ENCODE measurements at regions not wholly inside any gene's neighbourhood (a gene's known extent, or its start where the extent isn't known, plus 50 kb on each side); places are given as distances from the start of the nearest gene placed in this dataset.

- intact Hi-C loops (cut with micrococcal nuclease), result no loop called here
- DNase-seq (ENCODE audit: low spot score), result no peak
- Mint-ChIP-seq H3K27me3 (ENCODE audit: low read depth) (peaks cover 4% of the 10 kb centered on the region), H3K36me3 (ENCODE audit: low read depth) (no peaks in the 10 kb centered on the region), H3K9me3 (no peaks in the 10 kb centered on the region), H3K4me3 (ENCODE audit: low read depth) (no peak overlapping the region), H3K27ac (no peak overlapping the region), H3K4me1 (ENCODE audit: low read depth) (no peaks in the 10 kb centered on the region)
Observed at GRCh38 chr2:120658042-120658769, 77.5 kb upstream of the GLI2 start.

DNA sequence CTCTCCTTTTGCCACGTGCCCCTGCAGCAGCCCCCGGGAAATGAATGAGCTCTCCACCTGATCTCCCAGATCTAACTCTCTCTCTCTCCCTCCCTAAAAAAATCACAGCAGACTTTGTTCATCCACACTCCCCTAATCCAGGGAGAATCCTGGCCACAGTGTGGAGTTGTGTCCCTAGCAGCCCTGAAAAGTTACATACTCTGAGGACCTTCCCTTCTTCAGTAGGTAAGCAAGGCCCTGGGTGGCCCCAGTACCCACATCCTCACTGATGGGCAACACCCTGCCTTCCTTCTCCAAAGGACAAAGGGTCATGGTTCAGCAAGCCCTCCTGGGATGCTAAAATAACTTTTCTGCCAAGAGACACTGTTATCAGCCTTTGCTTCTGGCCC, 76.9 kb upstream of the GLI2 start:
- Mint-ChIP-seq H3K27ac (no peak overlapping the region), H3K9me3 (no peaks in the 10 kb centered on the region), H3K27me3 (ENCODE audit: low read depth) (peaks cover 4% of the 10 kb centered on the region), H3K4me1 (ENCODE audit: low read depth) (no peaks in the 10 kb centered on the region), H3K4me3 (ENCODE audit: low read depth) (no peak overlapping the region), H3K36me3 (ENCODE audit: low read depth) (no peaks in the 10 kb centered on the region)
- DNase-seq (ENCODE audit: low spot score), result no peak
- intact Hi-C loops (cut with micrococcal nuclease), result no loop called here

- Mint-ChIP-seq H3K9me3 (peaks cover 3% of the 10 kb centered on the region), H3K4me1 (ENCODE audit: low read depth) (no peaks in the 10 kb centered on the region), H3K36me3 (ENCODE audit: low read depth) (no peaks in the 10 kb centered on the region), H3K27me3 (ENCODE audit: low read depth) (peaks cover 4% of the 10 kb centered on the region), H3K4me3 (ENCODE audit: low read depth) (no peak overlapping the region), H3K27ac (no peak overlapping the region)
- DNase-seq (ENCODE audit: low spot score), result no peak
- intact Hi-C loops (cut with micrococcal nuclease), result no loop called here
Observed at GRCh38 chr2:120659275-120659977, 76.2 kb upstream of the GLI2 start.

DNA sequence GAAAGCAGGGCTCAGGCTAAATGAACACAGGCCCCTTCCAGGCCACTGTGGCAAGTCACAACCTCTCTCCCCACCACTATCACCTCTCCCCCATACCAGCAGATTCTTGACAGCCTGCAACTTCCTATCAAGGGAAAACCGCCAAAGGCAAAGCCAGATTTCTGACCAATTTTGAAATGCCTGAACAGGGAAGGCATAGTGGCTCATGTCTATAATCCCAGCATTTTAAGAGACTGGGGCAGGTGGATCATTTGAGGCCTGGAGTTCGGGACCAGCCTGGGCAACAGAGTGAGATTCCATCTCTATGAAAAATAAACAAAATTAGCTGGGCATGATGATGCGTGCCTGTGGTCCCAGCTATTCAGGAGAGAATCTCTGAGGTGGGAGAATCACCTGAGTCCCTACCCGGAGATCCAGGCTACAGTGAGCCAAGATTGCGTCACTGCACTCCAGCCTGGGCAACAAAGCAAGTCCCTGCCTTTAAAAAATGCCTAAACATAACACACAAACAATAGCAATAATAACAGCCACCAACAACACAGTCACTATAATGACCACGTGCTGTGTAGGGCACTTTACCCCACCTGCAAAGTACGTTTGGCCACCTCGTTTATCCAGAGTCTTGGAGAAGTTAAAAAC, 75.5 kb upstream of the GLI2 start:
- H3K36me3 Mint-ChIP-seq (ENCODE audit: low read depth), result no peaks in the 10 kb centered on the region
- H3K4me3 Mint-ChIP-seq (ENCODE audit: low read depth), result no peak overlapping the region
- no peak for DNase-seq (ENCODE audit: low spot score)
- H3K27ac Mint-ChIP-seq, result no peak overlapping the region
- intact Hi-C loops (cut with micrococcal nuclease), result no loop called here
- H3K4me1 Mint-ChIP-seq (ENCODE audit: low read depth), result no peaks in the 10 kb centered on the region
- H3K27me3 Mint-ChIP-seq (ENCODE audit: low read depth), result peaks cover 2% of the 10 kb centered on the region
- peaks cover 5% of the 10 kb centered on the region for H3K9me3 Mint-ChIP-seq

GRCh38 chr2:120660771-120661459, 74.8 kb upstream of the GLI2 start:
- intact Hi-C loops (cut with micrococcal nuclease), result no loop called here
- Mint-ChIP-seq H3K27me3 (ENCODE audit: low read depth) (peaks cover 1% of the 10 kb centered on the region), H3K27ac (no peak overlapping the region), H3K36me3 (ENCODE audit: low read depth) (no peaks in the 10 kb centered on the region), H3K9me3 (peaks cover 8% of the 10 kb centered on the region), H3K4me3 (ENCODE audit: low read depth) (no peak overlapping the region), H3K4me1 (ENCODE audit: low read depth) (no peaks in the 10 kb centered on the region)
- no peak for DNase-seq (ENCODE audit: low spot score)

DNA sequence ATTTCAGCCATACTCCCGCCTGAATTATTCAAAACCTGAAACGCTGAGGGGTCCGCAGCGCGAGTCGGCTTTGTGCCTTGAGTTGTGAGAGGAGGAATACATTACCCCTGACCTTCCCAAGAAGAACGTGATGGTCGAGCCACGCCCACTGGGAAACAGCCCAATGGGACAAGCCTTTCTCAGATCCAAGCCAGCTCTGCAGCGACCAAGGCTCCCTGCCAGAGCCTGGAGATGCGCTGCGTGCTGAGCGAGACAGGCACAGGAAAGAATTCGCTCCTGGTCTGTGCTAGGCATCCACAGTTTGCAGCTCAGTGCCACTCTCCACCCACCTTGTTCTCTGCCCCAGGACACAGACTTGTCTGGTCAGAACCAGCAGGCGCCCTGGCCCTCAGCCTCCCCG, 74.1 kb upstream of the GLI2 start:
- no peak overlapping the region for H3K4me3 Mint-ChIP-seq (ENCODE audit: low read depth)
- H3K4me1 Mint-ChIP-seq (ENCODE audit: low read depth), result no peaks in the 10 kb centered on the region
- peaks cover 2% of the 10 kb centered on the region for H3K27me3 Mint-ChIP-seq (ENCODE audit: low read depth)
- H3K27ac Mint-ChIP-seq, result no peak overlapping the region
- no peaks in the 10 kb centered on the region for H3K36me3 Mint-ChIP-seq (ENCODE audit: low read depth)
- peaks cover 11% of the 10 kb centered on the region for H3K9me3 Mint-ChIP-seq
- DNase-seq (ENCODE audit: low spot score), result no peak
- intact Hi-C loops (cut with micrococcal nuclease), result no loop called here

- DNase-seq (ENCODE audit: low spot score), result no peak
- Mint-ChIP-seq H3K9me3 (peaks cover 14% of the 10 kb centered on the region), H3K4me1 (ENCODE audit: low read depth) (no peaks in the 10 kb centered on the region), H3K27me3 (ENCODE audit: low read depth) (peaks cover 4% of the 10 kb centered on the region), H3K36me3 (ENCODE audit: low read depth) (no peaks in the 10 kb centered on the region), H3K4me3 (ENCODE audit: low read depth) (no peak overlapping the region), H3K27ac (no peak overlapping the region)
- intact Hi-C loops (cut with micrococcal nuclease), result no loop called here
Observed at GRCh38 chr2:120662046-120662445, 73.6 kb upstream of the GLI2 start.

DNA sequence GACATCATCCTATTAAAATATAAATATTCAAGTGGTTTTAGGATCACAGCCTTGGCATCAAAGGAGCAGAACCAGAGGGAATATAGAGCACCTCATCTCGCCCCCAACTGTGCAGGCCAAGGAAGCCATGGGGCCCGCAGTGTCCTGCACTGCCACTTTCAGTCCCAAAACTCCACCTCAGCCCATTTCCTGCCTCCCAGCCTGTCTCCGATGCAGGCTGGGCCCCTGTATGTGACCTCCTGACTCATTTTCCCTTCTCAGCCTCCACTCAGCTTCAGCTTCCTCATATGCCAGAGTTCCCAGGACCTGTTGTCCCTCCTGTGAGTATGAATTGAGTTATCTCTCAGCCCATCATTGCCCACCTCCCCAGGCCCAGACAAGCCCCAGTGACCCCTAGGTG, 72.9 kb upstream of the GLI2 start:
- intact Hi-C loops (cut with micrococcal nuclease), result no loop called here
- H3K27ac Mint-ChIP-seq, result no peak overlapping the region
- H3K4me3 Mint-ChIP-seq (ENCODE audit: low read depth), result no peak overlapping the region
- H3K4me1 Mint-ChIP-seq (ENCODE audit: low read depth), result no peaks in the 10 kb centered on the region
- no peaks in the 10 kb centered on the region for H3K36me3 Mint-ChIP-seq (ENCODE audit: low read depth)
- DNase-seq (ENCODE audit: low spot score), result no peak
- H3K27me3 Mint-ChIP-seq (ENCODE audit: low read depth), result peaks cover 6% of the 10 kb centered on the region
- H3K9me3 Mint-ChIP-seq, result peaks cover 14% of the 10 kb centered on the region

DNA sequence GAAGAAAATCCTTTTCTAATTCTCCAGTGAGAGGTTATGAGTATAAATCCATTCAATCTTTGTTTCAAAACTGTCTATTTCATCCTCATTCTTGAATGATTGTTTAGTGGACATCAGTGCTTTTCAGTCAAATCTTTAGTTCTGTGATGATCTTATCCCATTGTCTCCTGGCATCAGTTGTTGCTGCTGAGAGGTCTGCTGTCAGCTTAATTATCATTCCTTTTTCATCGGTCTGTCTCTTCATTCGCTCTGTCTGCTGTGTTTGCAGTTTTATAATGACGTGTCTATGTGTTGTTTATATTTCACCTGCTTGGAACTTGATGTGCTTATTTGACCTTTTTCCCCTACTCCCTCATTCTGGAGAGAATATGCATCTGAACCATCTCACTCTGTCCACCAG, 69.2 kb upstream of the GLI2 start:
- Mint-ChIP-seq H3K9me3 (peaks cover 14% of the 10 kb centered on the region), H3K36me3 (ENCODE audit: low read depth) (no peaks in the 10 kb centered on the region), H3K27me3 (ENCODE audit: low read depth) (peaks cover 19% of the 10 kb centered on the region), H3K27ac (no peak overlapping the region), H3K4me1 (ENCODE audit: low read depth) (no peaks in the 10 kb centered on the region), H3K4me3 (ENCODE audit: low read depth) (no peak overlapping the region)
- no peak for DNase-seq (ENCODE audit: low spot score)
- intact Hi-C loops (cut with micrococcal nuclease), result no loop called here

- intact Hi-C loops (cut with micrococcal nuclease), result no loop called here
- H3K4me1 Mint-ChIP-seq (ENCODE audit: low read depth), result no peaks in the 10 kb centered on the region
Observed at GRCh38 chr2:120667981-120668380, 67.7 kb upstream of the GLI2 start.

GRCh38 chr2:120669121-120669952, 66.3 kb upstream of the GLI2 start:
- Mint-ChIP-seq H3K4me3 (ENCODE audit: low read depth) (no peak overlapping the region), H3K27ac (no peak overlapping the region), H3K36me3 (ENCODE audit: low read depth) (no peaks in the 10 kb centered on the region), H3K27me3 (ENCODE audit: low read depth) (peaks cover 18% of the 10 kb centered on the region), H3K9me3 (peaks cover 12% of the 10 kb centered on the region), H3K4me1 (ENCODE audit: low read depth) (no peaks in the 10 kb centered on the region)
- no peak for DNase-seq (ENCODE audit: low spot score)
- intact Hi-C loops (cut with micrococcal nuclease), result no loop called here

More at GRCh38 chr2:120667981-120668380, 67.7 kb upstream of the GLI2 start:
- DNase-seq (ENCODE audit: low spot score), result no peak
- H3K9me3 Mint-ChIP-seq, result peaks cover 14% of the 10 kb centered on the region
- H3K27me3 Mint-ChIP-seq (ENCODE audit: low read depth), result peaks cover 18% of the 10 kb centered on the region
- H3K4me3 Mint-ChIP-seq (ENCODE audit: low read depth), result no peak overlapping the region
- no peaks in the 10 kb centered on the region for H3K36me3 Mint-ChIP-seq (ENCODE audit: low read depth)
- H3K27ac Mint-ChIP-seq, result no peak overlapping the region

- Mint-ChIP-seq H3K27ac (no peak overlapping the region), H3K9me3 (peaks cover 10% of the 10 kb centered on the region), H3K4me3 (ENCODE audit: low read depth) (no peak overlapping the region), H3K27me3 (ENCODE audit: low read depth) (peaks cover 18% of the 10 kb centered on the region), H3K4me1 (ENCODE audit: low read depth) (no peaks in the 10 kb centered on the region), H3K36me3 (ENCODE audit: low read depth) (no peaks in the 10 kb centered on the region)
- intact Hi-C loops (cut with micrococcal nuclease), result no loop called here
- DNase-seq (ENCODE audit: low spot score), result no peak
Observed at GRCh38 chr2:120669971-120670370, 65.7 kb upstream of the GLI2 start.

Measured in activated T-helper 2 cell treated with anti-CD3 and anti-CD28 coated beads, Interferon-gamma antibody, Interleukin-2, Interleukin-4, amounts not matched to agents 10 μg/mL and 5 μg/mL and 100 μg/mL, durations not matched to agents 14 hours and 24 hours and 36 hours (primary cell).